GM23338 (cell line): ENCODE measurements at regions not wholly inside any gene's neighbourhood (a gene's known extent, or its start where the extent isn't known, plus 50 kb on each side); places are given as distances from the start of the nearest gene placed in this dataset.

Experiments
- CREB1 ChIP-seq: fragments of 250-450 bp; sonication (Bioruptor Pico); IDR thresholded peaks from 2 replicates; pipeline ENCODE4 v1.5.0; 2020; ENCODE audit warnings: low read depth, mild to moderate bottlenecking, moderate library complexity
- EZH2 ChIP-seq: fragments of 200-600 bp; sonication (generic); IDR thresholded peaks from one replicate; pipeline ENCODE4 v1.8.0; 2017; ENCODE audit warnings: antibody characterized with exemption, mild to moderate bottlenecking, low read depth; ENCODE audit not compliant: unreplicated experiment
- EZH2phosphoT487 ChIP-seq: fragments of 200-600 bp; sonication (generic); IDR thresholded peaks from one replicate; pipeline ENCODE4 v1.8.1; 2018; ENCODE audit warnings: antibody characterized with exemption; ENCODE audit not compliant: unreplicated experiment
- JUNB ChIP-seq: IDR thresholded peaks from one replicate; pipeline ENCODE4 v1.6.1; 2016; ENCODE audit warnings: antibody characterized with exemption; ENCODE audit not compliant: unreplicated experiment
- NANOG ChIP-seq: IDR thresholded peaks from 2 replicates; pipeline ENCODE4 v1.6.1; 2016; ENCODE audit warnings: antibody characterized with exemption, borderline replicate concordance
- POLR2AphosphoS5 ChIP-seq: IDR thresholded peaks from 2 replicates; pipeline ENCODE4 v1.6.1; 2016; ENCODE audit warnings: antibody characterized with exemption, low read depth
- STAT1 ChIP-seq: IDR thresholded peaks from one replicate; pipeline ENCODE4 v1.6.1; 2016; ENCODE audit warnings: antibody characterized with exemption; ENCODE audit not compliant: unreplicated experiment
- TF ChIP-seq, protein P1 (sequence below), 2 experiments: fragments of 200-600 bp in 1 of 2; sonication (generic) in 1 of 2; conservative IDR thresholded peaks; 2 replicates each; pipeline versions ENCODE4 v1.5.1 to v1.6.1; 2016 to 2017; ENCODE audit warnings: antibody characterized with exemption in 2 of 2, low read depth in 2 of 2, mild to moderate bottlenecking in 2 of 2, moderate library complexity in 1 of 2
- TF ChIP-seq, protein P2 (sequence below): IDR thresholded peaks from one replicate; pipeline ENCODE4 v1.6.1; 2018; ENCODE audit warnings: antibody characterized with exemption; ENCODE audit not compliant: unreplicated experiment
- TF ChIP-seq, protein P3 (sequence below): IDR thresholded peaks from 2 replicates; pipeline ENCODE4 v1.6.1; 2016; ENCODE audit warnings: antibody characterized with exemption

DNA sequence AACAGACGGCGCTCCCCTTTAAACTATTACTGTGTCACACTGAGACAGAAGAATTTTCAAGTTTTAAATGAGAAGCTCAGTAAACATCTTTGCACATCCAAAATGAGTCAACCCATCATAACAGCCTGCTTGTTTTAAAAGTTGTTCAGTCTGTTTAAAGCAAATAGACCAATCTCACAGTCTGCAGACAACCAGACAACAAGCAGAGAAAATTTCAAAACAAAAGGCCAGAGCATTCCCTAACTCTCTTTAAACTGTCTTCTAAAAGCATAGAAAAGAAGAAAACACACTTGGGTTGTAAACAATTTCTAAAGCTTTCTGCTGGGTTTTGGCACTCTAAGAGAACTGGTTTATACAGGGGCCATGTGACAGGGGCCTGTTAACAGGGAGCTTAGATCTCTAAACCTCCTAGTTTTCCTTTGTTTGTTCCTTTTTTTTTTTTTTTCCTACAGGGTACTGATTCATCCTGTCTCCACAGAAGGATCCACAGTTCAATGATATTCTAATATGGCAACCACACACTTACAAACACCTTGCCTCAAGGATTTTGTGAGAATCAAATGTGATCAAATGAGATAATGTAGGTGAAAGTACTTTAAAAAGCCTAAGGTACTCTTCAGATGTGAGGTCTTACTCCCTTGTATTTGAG is 100.8 kb upstream of the MAML3 start:
- TF ChIP-seq, protein P1, sequence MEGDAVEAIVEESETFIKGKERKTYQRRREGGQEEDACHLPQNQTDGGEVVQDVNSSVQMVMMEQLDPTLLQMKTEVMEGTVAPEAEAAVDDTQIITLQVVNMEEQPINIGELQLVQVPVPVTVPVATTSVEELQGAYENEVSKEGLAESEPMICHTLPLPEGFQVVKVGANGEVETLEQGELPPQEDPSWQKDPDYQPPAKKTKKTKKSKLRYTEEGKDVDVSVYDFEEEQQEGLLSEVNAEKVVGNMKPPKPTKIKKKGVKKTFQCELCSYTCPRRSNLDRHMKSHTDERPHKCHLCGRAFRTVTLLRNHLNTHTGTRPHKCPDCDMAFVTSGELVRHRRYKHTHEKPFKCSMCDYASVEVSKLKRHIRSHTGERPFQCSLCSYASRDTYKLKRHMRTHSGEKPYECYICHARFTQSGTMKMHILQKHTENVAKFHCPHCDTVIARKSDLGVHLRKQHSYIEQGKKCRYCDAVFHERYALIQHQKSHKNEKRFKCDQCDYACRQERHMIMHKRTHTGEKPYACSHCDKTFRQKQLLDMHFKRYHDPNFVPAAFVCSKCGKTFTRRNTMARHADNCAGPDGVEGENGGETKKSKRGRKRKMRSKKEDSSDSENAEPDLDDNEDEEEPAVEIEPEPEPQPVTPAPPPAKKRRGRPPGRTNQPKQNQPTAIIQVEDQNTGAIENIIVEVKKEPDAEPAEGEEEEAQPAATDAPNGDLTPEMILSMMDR (conservative IDR thresholded peaks at IDR 0.05; ENCODE audit: low read depth in 2 of 2), result no peak
- TF ChIP-seq POLR2AphosphoS5, result no peak
- TF ChIP-seq NANOG, result no peak
- TF ChIP-seq EZH2, result no peak
- TF ChIP-seq CREB1, result no peak
- no peak for TF ChIP-seq STAT1
- TF ChIP-seq, protein P2, sequence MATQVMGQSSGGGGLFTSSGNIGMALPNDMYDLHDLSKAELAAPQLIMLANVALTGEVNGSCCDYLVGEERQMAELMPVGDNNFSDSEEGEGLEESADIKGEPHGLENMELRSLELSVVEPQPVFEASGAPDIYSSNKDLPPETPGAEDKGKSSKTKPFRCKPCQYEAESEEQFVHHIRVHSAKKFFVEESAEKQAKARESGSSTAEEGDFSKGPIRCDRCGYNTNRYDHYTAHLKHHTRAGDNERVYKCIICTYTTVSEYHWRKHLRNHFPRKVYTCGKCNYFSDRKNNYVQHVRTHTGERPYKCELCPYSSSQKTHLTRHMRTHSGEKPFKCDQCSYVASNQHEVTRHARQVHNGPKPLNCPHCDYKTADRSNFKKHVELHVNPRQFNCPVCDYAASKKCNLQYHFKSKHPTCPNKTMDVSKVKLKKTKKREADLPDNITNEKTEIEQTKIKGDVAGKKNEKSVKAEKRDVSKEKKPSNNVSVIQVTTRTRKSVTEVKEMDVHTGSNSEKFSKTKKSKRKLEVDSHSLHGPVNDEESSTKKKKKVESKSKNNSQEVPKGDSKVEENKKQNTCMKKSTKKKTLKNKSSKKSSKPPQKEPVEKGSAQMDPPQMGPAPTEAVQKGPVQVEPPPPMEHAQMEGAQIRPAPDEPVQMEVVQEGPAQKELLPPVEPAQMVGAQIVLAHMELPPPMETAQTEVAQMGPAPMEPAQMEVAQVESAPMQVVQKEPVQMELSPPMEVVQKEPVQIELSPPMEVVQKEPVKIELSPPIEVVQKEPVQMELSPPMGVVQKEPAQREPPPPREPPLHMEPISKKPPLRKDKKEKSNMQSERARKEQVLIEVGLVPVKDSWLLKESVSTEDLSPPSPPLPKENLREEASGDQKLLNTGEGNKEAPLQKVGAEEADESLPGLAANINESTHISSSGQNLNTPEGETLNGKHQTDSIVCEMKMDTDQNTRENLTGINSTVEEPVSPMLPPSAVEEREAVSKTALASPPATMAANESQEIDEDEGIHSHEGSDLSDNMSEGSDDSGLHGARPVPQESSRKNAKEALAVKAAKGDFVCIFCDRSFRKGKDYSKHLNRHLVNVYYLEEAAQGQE, result no peak
- no peak for TF ChIP-seq EZH2phosphoT487
- TF ChIP-seq JUNB, result no peak
- TF ChIP-seq, protein P3, sequence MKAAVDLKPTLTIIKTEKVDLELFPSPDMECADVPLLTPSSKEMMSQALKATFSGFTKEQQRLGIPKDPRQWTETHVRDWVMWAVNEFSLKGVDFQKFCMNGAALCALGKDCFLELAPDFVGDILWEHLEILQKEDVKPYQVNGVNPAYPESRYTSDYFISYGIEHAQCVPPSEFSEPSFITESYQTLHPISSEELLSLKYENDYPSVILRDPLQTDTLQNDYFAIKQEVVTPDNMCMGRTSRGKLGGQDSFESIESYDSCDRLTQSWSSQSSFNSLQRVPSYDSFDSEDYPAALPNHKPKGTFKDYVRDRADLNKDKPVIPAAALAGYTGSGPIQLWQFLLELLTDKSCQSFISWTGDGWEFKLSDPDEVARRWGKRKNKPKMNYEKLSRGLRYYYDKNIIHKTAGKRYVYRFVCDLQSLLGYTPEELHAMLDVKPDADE, result no peak
